H4 (cell line): ENCODE measurements at regions not wholly inside any gene's neighbourhood (a gene's known extent, or its start where the extent isn't known, plus 50 kb on each side); places are given as distances from the start of the nearest gene placed in this dataset.
"Not testable (repeated sequence)": the region's sequence is repeated elsewhere in the genome, so short reads cannot be mapped to it uniquely, and the experiment has no call there.

Experiments used
- DNase-seq: peaks from one replicate; pipeline ENCODE4 v3.0.0-alpha.2; 2015; ENCODE audit warnings: low spot score

DNA sequence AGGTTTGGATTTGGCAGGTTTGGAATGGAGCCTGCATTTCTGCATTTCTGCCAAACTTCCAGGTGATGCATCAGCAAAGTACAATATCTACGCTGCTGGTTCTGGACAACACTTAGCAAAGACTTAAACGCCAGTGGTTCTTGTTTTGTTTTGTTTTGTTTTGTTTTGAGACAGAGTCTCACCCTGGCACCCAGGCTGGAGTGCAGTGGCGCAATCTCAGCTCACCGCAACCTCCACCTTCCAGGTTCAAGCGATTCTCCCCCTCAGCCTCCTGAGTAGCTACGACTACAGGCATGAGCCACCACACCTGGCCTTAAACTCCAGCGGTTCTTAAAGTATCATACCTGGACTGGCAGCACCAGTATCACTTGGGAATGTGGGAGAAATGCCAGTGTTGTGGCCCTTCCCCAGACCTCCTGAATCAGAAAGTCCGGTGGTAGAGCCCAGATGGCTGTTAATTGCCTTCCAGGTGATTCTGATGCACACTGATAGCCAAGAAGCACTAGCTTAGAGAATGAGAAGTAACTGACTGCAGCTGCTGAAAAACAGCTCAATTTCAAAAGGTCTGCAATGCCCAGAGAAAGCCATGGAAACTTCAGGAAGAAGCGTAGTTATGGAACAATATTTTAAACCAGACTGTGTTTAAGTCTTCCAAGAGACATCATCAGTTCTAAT, 114.8 kb upstream of the FOXN3 start:
- DNase-seq: no peak

DNA sequence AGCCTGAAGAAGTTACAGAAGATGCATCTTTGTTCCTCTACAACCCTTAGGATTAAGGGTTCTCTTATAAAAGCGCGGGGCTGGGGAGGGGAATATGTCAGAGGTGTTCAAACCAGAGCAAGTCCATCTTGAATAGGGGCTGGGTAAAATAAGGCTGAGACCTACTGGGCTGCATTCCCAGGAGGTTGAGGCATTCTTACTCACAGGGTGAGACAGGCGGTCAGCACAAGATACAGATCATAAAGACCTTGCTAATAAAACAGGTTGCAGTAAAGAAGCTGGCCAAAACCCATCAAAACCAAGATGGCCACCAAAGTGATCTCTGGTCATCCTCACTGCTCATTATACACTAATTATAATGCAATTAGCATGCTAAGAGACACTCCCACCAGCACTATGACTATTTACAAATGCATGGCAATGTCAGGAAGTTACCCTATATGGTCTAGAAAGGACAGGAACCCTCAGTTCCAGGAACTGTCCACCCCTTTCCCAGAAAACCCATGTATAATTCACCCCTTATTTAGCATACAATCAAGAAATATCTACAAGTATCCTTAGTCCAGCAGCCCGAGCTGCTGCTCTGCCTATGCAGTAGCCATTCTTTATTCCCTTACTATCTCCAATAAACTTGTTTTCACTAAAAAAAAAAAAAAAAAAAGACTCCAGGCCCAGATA, 108.1 kb upstream of the FOXN3 start:
- no peak for DNase-seq

DNA sequence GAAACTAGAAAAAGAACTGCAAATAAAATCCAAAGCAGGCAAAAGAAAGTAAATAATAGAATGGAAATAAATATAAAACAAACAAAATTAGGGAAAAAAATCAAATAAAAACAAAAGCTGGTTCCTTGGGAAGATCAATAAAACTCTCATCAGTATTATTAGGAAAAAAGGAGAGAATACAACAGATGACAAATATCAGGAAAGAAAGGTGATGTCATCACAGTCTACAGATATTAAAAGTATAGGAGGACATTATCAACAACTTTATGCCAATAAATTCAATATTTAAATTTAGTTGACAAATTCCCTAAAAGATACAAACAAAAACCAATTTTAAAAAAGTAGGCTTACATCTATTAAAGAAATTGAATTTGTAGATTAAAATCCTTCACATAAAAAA, 107.4 kb upstream of the FOXN3 start:
- DNase-seq: no peak

DNA sequence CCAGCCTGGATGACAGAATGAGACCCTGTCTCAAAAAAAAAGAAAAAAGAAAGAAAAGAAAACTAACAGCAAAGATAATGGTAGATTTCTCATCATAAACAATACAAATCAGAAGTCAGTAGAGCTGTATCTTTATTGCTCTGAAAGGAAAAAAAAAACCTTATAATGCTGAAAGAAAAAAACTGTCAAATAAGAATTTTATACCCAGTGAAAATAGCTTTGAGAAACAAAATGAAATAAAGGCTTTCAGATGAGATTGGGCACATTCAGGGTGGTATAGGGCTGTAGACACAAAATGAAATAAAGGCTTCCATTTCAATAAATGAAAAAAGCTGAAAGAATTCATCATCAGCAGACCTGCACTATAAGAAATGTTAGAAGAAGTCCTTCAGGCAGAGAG, 105.0 kb upstream of the FOXN3 start:
- DNase-seq: no peak

DNA sequence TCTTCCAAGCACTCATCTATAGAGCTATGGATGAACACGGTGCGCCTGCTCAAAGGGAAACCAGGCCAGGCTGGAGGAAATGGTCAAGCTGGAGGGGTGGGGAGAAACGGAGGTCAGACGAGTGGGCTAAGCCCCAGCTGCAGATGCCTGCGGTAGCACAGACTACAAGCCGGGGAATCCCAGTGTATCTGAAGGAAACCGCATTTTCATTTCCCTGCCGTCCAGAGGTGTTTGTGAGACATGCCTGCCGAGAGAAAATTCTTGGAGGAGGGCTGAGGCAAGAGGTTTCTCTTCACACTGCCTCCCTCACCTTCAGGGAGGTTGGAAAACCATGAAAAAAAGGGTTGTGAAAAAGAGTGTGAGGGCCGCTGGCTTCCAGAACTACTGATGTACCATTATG, 102.0 kb upstream of the FOXN3 start:
- no peak for DNase-seq

DNA sequence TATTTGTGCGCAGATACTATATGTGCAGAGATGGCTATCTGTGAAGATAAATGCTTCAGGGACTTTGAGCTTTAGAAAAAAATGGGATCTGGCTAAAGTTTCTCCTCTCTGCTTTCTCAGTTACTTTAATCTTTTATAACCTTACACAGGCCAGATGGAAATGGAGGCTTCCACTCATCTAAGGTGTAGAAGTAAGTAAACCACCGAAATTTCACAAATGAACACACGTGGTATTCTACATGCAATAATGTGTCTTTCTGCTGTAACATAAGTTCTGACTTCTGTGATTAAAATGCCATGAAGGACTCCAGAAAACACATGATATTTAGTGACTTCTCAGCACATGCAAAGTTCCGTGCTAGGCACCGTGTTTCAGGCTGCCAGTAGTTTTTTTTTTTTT, 99.1 kb upstream of the FOXN3 start:
- no peak for DNase-seq

DNA sequence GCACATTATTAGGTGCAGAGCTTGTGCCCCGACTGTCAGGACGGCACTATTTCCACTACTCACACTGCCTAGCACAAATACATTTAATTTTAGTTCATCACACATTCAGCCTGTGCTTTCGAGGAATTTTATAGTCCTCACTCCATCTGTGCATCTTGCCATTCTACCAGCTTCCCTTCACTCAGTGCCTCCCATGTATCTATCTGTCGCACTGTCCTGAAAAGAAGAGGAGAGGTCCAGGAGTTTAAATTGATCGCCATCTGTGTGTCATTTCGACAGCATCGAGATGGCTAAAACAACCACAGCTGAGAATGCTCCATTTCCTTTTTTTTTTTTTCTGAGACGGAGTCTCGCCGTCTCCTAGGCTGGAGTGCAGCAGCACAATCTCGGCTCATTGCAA, 97.6 kb upstream of the FOXN3 start:
- no peak for DNase-seq

DNA sequence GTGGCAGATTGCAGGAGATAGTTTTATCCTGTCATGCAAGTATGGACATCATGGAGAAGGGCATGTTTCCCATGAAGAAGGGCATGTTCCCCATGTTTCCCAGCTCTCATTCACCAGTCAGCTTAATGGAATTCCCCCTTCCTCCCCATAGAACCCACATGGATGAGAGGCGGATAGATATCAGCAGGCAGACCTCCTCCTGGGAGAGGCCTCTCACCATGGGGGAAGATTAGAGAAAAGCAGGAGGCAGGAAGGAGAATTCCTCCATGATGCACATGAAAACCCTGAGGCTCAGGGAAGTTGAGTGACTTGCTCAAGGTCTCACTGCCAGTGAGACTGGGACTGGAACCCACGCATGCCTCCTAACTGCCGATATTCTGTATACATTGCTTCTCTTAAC, 92.9 kb upstream of the FOXN3 start:
- DNase-seq: no peak

DNA sequence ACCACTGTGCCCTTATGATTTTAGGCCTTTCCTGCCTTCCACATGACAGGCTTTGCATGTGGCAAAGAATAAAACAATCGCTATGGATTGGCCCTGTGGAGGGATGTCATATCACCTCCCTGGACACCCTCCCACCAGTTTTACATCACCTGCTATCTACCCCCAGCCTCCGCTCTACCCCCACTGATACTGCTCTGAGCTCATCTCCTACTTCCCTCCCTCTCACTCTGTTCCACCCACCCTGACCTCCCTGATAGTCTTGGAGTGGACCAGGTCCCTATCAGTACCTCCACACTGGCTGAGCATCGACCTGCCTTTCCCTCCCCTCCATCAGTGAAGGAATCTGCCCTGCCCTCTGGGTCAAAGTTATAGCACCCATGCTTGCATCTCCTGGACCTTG, 91.8 kb upstream of the FOXN3 start:
- no peak for DNase-seq

DNA sequence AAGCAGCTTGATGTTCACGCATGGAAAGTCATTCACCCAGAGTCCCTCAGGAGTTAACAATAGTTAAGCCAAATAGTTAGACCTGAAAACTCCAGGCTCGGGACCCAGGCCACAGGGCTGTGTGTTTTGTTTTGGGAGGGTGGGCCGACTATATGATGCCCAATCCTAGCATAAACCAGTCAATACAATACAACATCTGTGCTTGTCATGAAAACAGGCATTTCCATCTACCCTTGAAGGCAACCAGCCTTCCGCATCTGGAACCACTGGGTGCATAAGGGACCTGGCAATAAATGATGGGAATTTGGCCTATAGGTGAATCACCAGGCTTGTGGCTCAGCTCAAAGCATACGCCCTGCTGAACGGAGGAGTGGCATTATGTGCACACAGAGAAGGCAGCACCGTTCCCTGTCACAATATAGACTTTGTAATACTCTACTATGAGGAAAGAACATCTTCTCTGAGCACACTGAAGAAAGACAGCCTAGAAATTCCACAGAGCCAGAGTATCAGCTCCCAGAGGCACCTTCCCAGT, 91.0 kb upstream of the FOXN3 start:
- peak; percentile 28 for DNase-seq

DNA sequence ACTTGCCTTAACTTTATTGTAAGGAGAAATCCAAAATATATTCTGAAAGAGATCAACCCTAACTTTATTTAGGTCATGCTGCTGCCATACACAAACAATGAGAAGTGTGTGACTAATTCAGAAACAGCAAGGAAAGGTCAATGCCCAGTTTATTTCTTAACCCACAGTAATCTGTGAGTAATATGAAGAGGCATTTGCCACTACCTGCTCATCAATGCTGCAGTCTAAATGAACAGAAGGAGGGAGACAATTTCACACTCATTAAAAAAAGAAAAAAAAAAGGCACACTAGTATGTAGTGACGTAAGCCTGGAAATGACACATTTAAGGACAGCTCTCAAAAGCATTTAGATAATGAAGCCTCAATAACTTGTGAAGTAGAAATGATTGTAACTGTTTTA, 90.5 kb upstream of the FOXN3 start:
- peak; percentile 59 for DNase-seq

DNA sequence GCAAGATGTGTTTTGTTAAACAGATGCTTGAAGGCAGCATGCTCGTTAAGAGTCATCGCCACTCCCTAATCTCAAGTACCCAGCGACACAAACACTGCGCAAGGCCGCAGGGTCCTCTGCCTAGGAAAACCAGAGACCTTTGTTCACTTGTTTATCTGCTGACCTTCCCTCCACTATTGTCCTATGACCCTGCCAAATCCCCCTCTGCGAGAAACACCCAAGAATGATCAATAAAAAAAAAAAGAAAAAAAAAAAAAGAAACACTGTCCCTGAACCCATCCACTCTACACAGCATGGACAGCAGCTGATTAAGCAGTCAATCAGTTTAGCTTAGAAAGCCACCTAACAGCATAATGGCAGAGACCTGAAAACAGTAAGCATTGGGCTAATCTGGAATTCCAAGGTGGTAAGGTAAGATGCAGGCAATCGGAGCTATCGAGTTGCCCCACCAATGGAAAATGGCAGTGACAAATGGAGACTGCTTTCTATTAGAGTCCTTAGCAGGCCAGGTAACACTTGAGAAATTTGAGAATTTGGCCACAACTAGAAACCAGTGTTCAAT, 89.9 kb upstream of the FOXN3 start:
- not testable (repeated sequence) for DNase-seq

DNA sequence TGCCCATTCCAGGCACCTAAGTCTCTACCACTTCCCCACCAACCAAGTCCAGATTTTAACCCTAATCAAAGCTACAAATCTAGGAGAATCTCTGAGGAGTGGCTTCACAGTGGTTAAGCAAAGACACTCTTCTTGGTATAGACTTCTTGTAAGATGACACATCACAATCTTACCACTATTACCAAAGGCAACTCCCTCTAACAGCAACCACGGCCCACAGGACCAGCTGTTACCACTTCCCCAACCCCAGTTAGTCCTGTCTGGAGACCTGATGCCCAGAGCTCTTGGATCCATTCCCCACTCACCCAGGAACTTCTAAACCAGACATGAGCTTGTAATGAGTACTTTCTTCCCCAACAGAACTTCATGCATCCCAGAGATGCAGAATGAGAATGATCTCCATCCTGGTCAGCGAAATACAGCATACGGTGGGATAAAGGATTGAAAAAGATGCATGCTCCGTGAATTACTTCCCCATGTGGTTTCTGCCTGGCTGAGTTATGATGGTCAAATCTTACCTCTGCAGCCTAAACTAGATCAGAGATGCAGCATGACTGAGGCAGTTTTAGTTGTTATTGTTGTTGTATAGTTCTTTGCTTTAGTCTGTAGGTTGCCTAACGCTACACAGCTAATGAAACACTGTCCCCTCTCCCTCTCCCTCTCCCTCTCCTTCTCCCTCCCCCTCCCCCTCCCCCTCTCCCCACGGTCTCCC, 87.7 kb upstream of the FOXN3 start:
- peak; percentile 67 for DNase-seq

DNA sequence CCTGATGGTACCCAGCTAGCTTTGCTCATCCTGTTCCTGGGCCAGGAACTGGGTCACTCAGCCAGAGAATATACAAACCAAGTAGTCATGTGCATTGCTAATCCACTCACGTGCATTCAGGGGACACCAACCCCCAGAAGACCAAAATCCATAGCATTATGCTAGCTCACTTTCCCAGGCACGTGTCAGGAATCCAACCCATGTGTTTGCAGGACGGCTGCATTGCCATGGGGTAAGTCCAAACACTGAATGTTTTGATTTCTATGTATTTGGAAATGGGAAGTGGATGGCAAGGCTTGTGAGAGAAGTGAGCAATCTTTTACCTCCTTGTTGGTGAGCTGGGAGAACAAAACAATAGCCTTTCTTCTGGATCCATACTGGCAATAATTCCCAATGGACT, 87.1 kb upstream of the FOXN3 start:
- no peak for DNase-seq

DNA sequence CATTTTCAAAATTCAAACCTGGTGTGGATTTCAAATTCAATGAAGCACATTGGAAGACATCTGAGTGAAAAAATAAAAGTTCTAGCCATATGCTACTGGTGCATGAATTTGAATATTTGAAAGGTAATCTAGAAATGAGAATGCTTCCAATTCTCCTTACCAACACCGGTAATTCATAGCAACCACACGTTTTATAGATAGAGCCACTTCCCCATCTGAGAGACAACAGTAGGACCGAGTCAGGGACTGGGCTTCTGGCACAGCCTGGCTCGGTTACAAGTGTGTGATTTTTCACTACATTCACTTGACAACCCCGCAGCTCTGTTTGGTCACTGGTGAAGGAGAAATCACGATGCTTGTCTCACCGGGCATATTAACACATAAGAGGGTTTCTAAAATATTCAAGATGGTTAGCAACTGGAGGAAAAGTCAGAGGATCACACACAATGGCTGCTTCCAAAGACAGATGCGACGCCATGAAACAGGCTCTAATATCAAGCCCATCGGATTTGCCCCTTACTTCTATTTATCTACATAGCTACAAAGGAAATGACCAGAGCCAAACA, 86.5 kb upstream of the FOXN3 start:
- no peak for DNase-seq

DNA sequence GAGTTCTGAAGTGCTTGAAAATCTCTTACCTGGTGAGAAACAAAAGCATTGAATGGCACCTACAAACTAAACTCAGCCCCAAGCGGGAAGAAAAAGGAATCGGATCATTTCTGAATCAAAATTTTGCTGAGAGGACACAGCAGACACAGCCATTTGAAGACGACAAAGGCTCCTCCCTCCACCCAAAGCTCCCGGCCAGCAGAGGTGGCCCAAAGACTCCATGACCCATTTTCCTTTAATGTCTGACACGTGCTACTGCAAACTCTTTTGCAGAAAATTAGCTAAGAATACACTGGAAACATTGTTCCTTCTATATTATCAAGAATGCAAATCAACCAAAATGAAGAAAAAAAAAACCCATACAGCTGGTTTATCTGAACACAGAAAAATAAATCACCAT, 85.9 kb upstream of the FOXN3 start:
- no peak for DNase-seq

DNA sequence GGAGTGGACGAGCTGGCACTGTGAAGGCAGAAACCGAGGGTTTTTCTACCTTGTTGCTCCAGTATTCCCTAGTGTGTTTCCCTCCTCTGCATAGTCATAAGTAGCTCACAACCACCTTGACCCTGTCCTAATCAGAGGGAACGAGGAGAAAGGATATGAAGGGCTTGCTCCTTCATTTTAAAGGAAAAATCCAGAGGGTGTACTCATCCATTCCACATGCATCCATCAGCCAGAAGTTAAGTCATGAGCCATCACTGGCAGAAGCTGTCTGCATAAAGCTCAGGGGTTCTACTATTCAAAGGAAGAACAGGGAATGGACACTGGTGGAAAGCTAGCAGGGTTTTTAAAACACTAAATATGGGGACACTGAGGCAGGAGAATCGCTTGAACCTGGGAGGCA, 84.3 kb upstream of the FOXN3 start:
- DNase-seq: no peak

DNA sequence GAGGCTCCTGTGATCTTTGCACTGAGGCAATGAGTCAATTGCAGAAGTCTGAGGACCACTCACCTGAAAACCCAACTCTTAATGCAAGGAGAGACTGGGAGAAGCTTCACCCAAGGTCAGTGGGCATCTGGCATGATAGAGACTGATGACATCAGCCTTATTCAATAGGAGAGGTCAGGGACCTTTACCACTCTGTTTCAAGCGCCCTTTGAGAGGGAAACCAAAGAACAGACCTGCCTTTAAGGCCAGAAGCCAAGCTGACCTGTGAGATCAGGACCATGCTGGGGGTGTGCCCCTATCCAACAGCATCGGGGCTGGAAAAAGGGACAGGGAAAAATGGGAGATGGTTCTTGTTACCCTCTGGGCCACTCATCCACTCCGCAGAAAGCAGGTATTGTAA, 83.3 kb upstream of the FOXN3 start:
- no peak for DNase-seq

DNA sequence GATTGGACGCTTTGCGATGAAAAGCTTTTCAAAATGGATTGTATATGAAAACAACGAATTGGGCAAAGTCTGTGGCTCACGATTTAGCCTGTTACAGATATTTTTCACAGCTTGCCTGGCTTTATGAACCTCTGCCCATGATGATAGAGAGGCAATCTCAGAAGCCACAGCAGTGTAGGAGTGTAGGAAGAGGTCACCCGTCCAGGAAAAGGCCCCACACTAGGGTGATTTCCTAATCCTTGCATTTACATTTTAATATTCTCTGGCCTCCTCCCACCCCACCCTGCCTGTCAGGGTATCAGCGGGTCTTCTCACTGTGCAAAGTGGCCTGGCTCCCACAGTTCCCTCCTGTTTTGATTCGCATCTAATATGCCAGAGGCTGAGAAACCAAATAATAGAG, 81.8 kb upstream of the FOXN3 start:
- DNase-seq: no peak

DNA sequence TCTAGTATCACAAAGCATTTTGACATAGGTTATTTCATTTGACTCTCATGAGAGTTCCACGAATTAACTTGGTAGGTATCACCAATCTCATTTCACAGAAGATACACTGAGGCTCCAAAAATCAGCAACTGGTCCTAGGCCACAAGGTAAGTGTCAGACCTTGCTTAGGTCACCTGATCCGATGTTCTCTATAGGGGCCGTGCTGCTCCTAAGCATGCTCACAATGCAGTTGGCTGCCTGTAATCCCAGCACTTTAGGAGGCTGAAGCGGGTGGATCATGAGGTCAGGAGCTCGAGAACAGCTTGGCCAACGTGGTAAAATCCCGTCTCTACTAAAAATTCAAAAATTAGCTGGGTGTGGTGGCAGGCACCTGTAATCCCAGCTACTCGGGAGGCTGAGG, 78.7 kb upstream of the FOXN3 start:
- DNase-seq: no peak

DNA sequence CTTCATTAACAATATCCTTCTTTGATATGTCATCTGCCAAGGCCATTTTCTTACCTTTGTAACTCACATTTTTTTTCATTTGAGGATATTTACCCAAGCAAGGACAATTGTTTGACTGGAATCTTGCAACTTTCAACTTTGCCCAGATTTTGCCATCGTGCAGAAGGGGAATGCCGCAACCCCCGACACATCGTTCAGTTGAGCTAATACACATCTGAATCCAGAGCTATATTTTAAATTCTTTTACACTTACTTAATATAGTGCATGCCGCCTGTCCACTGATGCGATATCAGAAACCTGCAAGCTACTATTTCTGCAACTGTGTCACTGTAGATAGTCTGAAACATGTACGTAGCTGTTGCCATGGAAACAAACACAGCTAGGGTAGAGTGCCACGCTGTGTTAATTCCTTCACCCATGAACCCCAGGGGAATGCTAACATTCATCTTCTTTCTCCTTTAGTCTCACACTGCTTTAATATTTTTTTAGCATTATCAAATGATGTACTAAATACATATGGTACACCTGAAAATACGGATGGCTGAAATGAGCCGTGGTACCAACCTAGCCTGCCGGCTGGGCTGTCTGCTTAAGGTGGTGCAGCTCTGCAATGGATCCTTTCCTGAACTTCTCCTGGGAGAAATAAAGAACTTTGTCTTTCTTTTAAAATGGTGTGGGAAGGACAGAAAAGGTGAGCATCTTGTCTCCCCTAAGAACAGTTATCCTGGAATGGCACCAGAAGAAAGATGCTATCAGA, 77.0 kb upstream of the FOXN3 start:
- no peak for DNase-seq

DNA sequence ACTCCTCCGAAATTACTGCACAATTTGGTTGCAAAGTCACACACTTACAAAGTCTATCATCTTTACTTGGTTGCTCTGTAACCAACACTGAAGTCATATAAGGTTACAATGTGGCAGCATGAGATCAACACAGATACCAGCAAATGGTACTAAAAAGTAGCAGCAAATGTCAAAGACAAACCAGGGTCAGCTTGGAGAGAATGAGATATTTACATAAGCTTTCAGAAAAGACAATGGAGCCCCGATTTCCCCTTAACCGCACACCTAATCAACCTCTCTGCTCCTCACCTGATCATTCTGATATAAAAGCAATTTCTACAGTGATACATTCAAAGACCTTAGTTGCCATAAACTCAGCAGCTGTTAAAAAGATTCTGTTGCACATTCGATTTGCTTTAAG, 76.4 kb upstream of the FOXN3 start:
- DNase-seq: no peak
